SKM-1 treated with dmso at 0.1 percent for 144 hours (cell line): ENCODE measurements at regions not wholly inside any gene's neighbourhood (a gene's known extent, or its start where the extent isn't known, plus 50 kb on each side); places are given as distances from the start of the nearest gene placed in this dataset.
"Not testable (repeated sequence)": the region's sequence is repeated elsewhere in the genome, so short reads cannot be mapped to it uniquely, and the experiment has no call there.

ENCODE experiments used
- DNase-seq: peaks from one replicate; lab custom pipeline; 2025; ENCODE audit not compliant: unreplicated experiment; lab: John Stamatoyannopoulos, UW

GRCh38 chr12:127771546-127771945, 495.4 kb upstream of the TMEM132C start:
- DNase-seq: no peak

DNA sequence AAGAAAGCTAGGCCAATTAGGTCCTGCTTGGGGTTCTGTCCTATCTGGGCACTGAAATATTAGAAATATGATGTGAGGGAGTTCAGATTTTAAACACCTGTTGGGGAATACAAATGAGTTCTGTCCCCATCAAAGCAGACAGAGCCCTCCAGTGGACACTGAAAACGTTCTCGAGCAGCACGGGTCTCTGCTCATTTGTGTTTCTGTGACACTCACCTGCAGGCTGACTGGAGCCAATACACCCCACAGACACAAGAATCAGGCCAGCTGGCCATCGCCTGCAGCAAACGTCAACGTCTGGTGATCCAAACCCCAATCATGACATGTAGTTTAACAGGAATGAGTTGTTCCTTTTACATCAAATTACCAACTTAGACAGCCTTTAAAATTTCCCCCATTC, 493.4 kb upstream of the TMEM132C start:
- DNase-seq: no peak

GRCh38 chr12:127774828-127775227, 492.1 kb upstream of the TMEM132C start:
- DNase-seq: no peak

- DNase-seq: no peak
These were observed 487.5 kb upstream of the TMEM132C start for GRCh38 chr12:127779301-127780045.

- no peak for DNase-seq
These were observed 486.1 kb upstream of the TMEM132C start for GRCh38 chr12:127780881-127781280.

- no peak for DNase-seq
These were observed 485.6 kb upstream of the TMEM132C start for GRCh38 chr12:127781336-127781735.

DNA sequence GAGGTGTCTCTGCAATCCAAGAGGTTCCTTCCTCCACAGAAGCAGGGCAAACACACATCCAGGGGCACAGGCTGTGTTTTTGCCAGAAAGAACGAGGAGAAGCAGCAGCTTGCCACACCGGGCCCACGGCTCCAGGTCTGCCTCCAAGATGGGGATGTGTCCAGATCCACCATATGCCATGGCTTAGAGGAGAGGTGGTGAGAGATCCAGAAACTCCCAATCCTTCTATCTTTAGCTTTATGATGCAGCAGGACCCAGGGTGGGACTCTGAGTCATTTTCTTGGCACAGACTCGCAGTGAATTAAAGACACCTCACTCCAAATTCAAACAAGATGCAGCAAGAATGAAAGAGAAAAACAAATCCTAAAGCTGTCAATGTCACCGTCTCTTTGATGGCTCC, 481.4 kb upstream of the TMEM132C start:
- no peak for DNase-seq

- no peak for DNase-seq
These were observed 480.9 kb upstream of the TMEM132C start for GRCh38 chr12:127785986-127786590.

- no peak for DNase-seq
These were observed 479.4 kb upstream of the TMEM132C start for GRCh38 chr12:127787544-127787943.

DNA sequence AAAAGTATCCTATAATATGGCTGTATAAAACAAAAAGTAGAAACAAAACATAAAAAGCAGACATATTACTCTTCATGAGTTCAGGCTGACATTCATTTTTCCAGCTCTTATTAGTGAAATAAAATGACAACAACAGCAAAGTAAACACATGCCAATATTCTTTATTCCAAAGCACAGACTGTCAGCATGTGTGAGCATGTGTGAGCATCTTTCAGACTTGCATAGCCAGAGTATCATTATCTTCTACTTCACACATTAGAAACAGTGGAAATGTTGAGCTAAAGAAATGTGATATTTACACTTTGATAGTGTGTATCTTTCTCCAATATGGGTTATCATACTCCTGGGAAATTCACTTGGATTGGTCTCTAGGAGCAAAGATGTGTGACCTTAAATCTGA, 476.6 kb upstream of the TMEM132C start:
- no peak for DNase-seq

GRCh38 chr12:127791217-127791616, 475.8 kb upstream of the TMEM132C start:
- DNase-seq: no peak

- no peak for DNase-seq
These were observed 469.1 kb upstream of the TMEM132C start for GRCh38 chr12:127797918-127798317.

GRCh38 chr12:127802271-127802670, 464.7 kb upstream of the TMEM132C start:
- DNase-seq: no peak

- no peak for DNase-seq
These were observed 463.4 kb upstream of the TMEM132C start for GRCh38 chr12:127803545-127803944.

- no peak for DNase-seq
These were observed 457.7 kb upstream of the TMEM132C start for GRCh38 chr12:127809275-127809674.

- no peak for DNase-seq
These were observed 456.9 kb upstream of the TMEM132C start for GRCh38 chr12:127810041-127810440.

DNA sequence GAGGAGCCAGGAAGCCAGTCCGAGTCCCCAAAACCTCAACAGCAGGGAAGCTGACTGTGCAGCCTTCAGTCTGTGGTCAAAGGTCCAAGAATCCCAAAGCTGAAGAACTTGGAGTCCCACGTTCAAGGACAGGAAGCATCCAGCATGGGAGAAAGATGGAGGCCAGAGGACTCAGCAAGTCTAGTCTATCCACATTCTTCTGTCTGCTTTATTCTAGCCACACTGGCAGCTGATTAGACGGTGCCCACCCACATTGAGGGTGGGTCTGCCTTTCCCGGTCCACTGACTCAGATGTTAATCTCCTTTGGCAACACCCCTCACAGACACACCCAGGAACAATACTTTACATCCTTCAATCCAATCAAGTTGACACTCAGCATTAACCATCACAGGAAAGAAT, 456.5 kb upstream of the TMEM132C start:
- DNase-seq: not testable (repeated sequence)

DNA sequence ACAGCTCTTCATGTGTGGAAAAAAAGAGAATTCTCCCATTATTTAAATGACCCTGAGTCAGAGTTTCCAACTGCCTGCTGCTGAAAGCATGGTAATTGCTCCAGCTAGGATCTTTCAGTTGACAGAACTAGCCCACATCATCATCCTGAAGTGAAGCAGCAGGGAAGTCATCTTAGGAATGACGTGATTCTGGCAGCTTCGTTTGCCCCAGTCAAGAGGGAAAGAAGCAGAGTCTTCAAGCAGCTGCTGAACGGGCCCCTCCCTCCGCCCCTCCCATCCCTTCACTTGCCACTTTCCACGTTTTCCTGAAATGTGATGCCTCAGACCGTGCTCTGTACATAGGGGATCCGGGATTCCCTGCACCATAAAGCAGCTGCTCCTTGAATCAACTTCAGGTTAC, 455.0 kb upstream of the TMEM132C start:
- DNase-seq: no peak

DNA sequence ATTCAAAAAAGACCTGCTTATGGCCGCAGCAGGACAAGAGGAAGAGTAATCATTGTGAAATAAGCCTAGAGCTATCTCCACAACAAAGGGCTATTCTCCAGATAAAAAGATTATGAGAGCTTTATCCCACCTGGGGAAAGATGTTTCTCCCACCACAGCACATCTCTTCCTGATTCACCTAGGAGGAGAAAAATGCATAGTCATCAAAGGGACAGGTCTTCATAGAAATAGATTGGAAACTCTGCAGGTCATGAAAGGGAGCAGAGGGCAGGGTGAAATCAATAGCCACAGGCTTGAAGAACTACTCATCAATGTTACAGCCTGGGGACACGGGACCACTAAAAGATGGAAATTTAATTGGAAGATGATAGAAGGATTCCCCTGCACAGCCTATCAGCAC, 453.8 kb upstream of the TMEM132C start:
- DNase-seq: no peak

GRCh38 chr12:127819056-127819455, 447.9 kb upstream of the TMEM132C start:
- DNase-seq: no peak

DNA sequence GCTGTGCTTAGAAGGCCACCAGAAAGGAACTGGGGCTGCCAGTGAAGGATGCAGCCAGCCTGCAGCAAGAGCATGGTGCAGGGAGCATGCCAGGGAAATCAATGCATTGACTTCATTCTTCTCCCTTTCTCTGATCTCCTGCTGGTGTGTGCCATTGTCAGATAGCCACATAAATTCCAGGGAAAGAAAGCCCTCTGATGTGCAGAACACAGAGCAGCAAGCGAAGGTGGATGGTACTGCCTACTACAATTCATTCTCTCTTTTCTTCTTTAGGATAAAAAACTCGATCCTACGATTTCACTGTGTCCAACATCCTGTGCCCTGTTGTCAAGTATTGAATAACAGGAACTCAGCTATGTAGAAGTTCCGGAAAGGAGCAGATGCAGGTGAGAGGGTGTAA, 446.7 kb upstream of the TMEM132C start:
- no peak for DNase-seq

GRCh38 chr12:127820846-127821245, 446.1 kb upstream of the TMEM132C start:
- no peak for DNase-seq
